Central memory CD8-positive, alpha-beta T cell (primary cell): ENCODE measurements at regions not wholly inside any gene's neighbourhood (a gene's known extent, or its start where the extent isn't known, plus 50 kb on each side); places are given as distances from the start of the nearest gene placed in this dataset.

Experiments
- ATAC-seq: fragments of 150-1000 bp; cut with Tn5 transposase; replicated peaks from 2 replicates; pipeline ENCODE4 v1.10.0; 2022; ENCODE audit warnings: mild to moderate bottlenecking, moderate FRiP score, moderate number of reproducible peaks; ENCODE audit not compliant: poor library complexity, severe bottlenecking; ENCODE audit errors: extremely low read depth
- DNase-seq, 2 donors: peaks; one replicate each; pipeline ENCODE4 v3.0.0; 2021; ENCODE audit warnings: low spot score in 2 of 2
- H3K27ac Mint-ChIP-seq: one replicate; pipeline ENCODE4 v1.8.0; 2022; ENCODE audit warnings: low read depth, mild to moderate bottlenecking, moderate library complexity, mixed read lengths
- H3K27me3 Mint-ChIP-seq: one replicate; pipeline ENCODE4 v1.8.0; 2022; ENCODE audit warnings: mixed read lengths
- H3K36me3 Mint-ChIP-seq: one replicate; pipeline ENCODE4 v1.8.0; 2022; ENCODE audit warnings: mild to moderate bottlenecking, moderate library complexity, mixed read lengths; ENCODE audit not compliant: insufficient read depth
- H3K4me1 Mint-ChIP-seq: one replicate; pipeline ENCODE4 v1.8.0; 2022; ENCODE audit warnings: mixed read lengths
- H3K4me3 Mint-ChIP-seq: one replicate; pipeline ENCODE4 v1.8.0; 2022; ENCODE audit warnings: mild to moderate bottlenecking, moderate library complexity, mixed read lengths
- H3K9me3 Mint-ChIP-seq: one replicate; pipeline ENCODE4 v1.8.0; 2022; ENCODE audit warnings: mixed read lengths

GRCh38 chr13:108360139-108360538, 90.6 kb downstream of the TNFSF13B start:
- DNase-seq (no peak), ATAC-seq (no peak)
- H3K4me3 Mint-ChIP-seq: no peak overlapping the region
- no peaks in the 10 kb centered on the region for H3K36me3 Mint-ChIP-seq
- H3K27ac Mint-ChIP-seq: no peak overlapping the region
- peaks cover under 1% of the 10 kb centered on the region for H3K9me3 Mint-ChIP-seq
- peaks cover 8% of the 10 kb centered on the region for H3K27me3 Mint-ChIP-seq
- H3K4me1 Mint-ChIP-seq: no peaks in the 10 kb centered on the region

GRCh38 chr13:108361769-108362168, 92.3 kb downstream of the TNFSF13B start:
- Mint-ChIP-seq H3K27ac (no peak overlapping the region), H3K27me3 (peaks cover 10% of the 10 kb centered on the region), H3K9me3 (no peaks in the 10 kb centered on the region), H3K4me1 (no peaks in the 10 kb centered on the region), H3K36me3 (no peaks in the 10 kb centered on the region), H3K4me3 (no peak overlapping the region)
- no peak for DNase-seq
- ATAC-seq: no peak

GRCh38 chr13:108363666-108364065, 94.1 kb downstream of the TNFSF13B start:
- Mint-ChIP-seq H3K4me3 (no peak overlapping the region), H3K9me3 (peaks cover 3% of the 10 kb centered on the region), H3K27ac (no peak overlapping the region), H3K27me3 (peaks cover 10% of the 10 kb centered on the region), H3K36me3 (no peaks in the 10 kb centered on the region), H3K4me1 (no peaks in the 10 kb centered on the region)
- DNase-seq (no peak), ATAC-seq (no peak)

GRCh38 chr13:108365255-108365654, 95.7 kb downstream of the TNFSF13B start:
- DNase-seq: no peak
- Mint-ChIP-seq H3K27me3 (peaks cover 10% of the 10 kb centered on the region), H3K4me1 (no peaks in the 10 kb centered on the region), H3K27ac (no peak overlapping the region), H3K4me3 (no peak overlapping the region), H3K9me3 (peaks cover 9% of the 10 kb centered on the region), H3K36me3 (no peaks in the 10 kb centered on the region)
- no peak for ATAC-seq

GRCh38 chr13:108368250-108368905, 98.9 kb downstream of the TNFSF13B start:
- Mint-ChIP-seq H3K36me3 (no peaks in the 10 kb centered on the region), H3K4me1 (no peaks in the 10 kb centered on the region), H3K9me3 (peaks cover 17% of the 10 kb centered on the region), H3K4me3 (no peak overlapping the region), H3K27me3 (peaks cover 10% of the 10 kb centered on the region), H3K27ac (no peak overlapping the region)
- no peak for ATAC-seq
- DNase-seq: no peak

GRCh38 chr13:108369412-108369811, 99.9 kb downstream of the TNFSF13B start:
- Mint-ChIP-seq H3K4me1 (no peaks in the 10 kb centered on the region), H3K9me3 (peaks cover 17% of the 10 kb centered on the region), H3K36me3 (no peaks in the 10 kb centered on the region), H3K27me3 (peaks cover 9% of the 10 kb centered on the region), H3K27ac (no peak overlapping the region), H3K4me3 (no peak overlapping the region)
- no peak for ATAC-seq
- DNase-seq: no peak

- H3K27me3 Mint-ChIP-seq: no peaks in the 10 kb centered on the region
- H3K27ac Mint-ChIP-seq: no peak overlapping the region
- ATAC-seq: no peak
- no peaks in the 10 kb centered on the region for H3K36me3 Mint-ChIP-seq
- DNase-seq: no peak
- H3K4me1 Mint-ChIP-seq: no peaks in the 10 kb centered on the region
- no peak overlapping the region for H3K4me3 Mint-ChIP-seq
- peaks cover 10% of the 10 kb centered on the region for H3K9me3 Mint-ChIP-seq
Measured at GRCh38 chr13:108375034-108375433, 105.5 kb downstream of the TNFSF13B start.

- no peaks in the 10 kb centered on the region for H3K27me3 Mint-ChIP-seq
- no peaks in the 10 kb centered on the region for H3K36me3 Mint-ChIP-seq
- H3K9me3 Mint-ChIP-seq: peaks cover 7% of the 10 kb centered on the region
- ATAC-seq: no peak
- no peak overlapping the region for H3K27ac Mint-ChIP-seq
- no peaks in the 10 kb centered on the region for H3K4me1 Mint-ChIP-seq
- DNase-seq: no peak
- no peak overlapping the region for H3K4me3 Mint-ChIP-seq
Measured at GRCh38 chr13:108375772-108376171, 106.3 kb downstream of the TNFSF13B start.

GRCh38 chr13:108376308-108376707, 106.8 kb downstream of the TNFSF13B start:
- Mint-ChIP-seq H3K36me3 (no peaks in the 10 kb centered on the region), H3K4me1 (no peaks in the 10 kb centered on the region), H3K9me3 (peaks cover 6% of the 10 kb centered on the region), H3K27ac (no peak overlapping the region), H3K4me3 (no peak overlapping the region), H3K27me3 (no peaks in the 10 kb centered on the region)
- ATAC-seq: no peak
- no peak for DNase-seq

- Mint-ChIP-seq H3K27me3 (no peaks in the 10 kb centered on the region), H3K36me3 (no peaks in the 10 kb centered on the region), H3K4me1 (no peaks in the 10 kb centered on the region), H3K27ac (no peak overlapping the region), H3K4me3 (no peak overlapping the region), H3K9me3 (peaks cover 6% of the 10 kb centered on the region)
- DNase-seq: no peak
- no peak for ATAC-seq
Measured at GRCh38 chr13:108377646-108378206, 108.2 kb downstream of the TNFSF13B start.

- H3K36me3 Mint-ChIP-seq: no peaks in the 10 kb centered on the region
- DNase-seq (no peak), ATAC-seq (no peak)
- H3K27me3 Mint-ChIP-seq: no peaks in the 10 kb centered on the region
- H3K9me3 Mint-ChIP-seq: peaks cover 6% of the 10 kb centered on the region
- H3K4me1 Mint-ChIP-seq: no peaks in the 10 kb centered on the region
- no peak overlapping the region for H3K4me3 Mint-ChIP-seq
- no peak overlapping the region for H3K27ac Mint-ChIP-seq
Measured at GRCh38 chr13:108383667-108384066, 114.1 kb downstream of the TNFSF13B start.

GRCh38 chr13:108387156-108387555, 117.6 kb downstream of the TNFSF13B start:
- no peak overlapping the region for H3K27ac Mint-ChIP-seq
- ATAC-seq (no peak), DNase-seq (no peak)
- no peaks in the 10 kb centered on the region for H3K36me3 Mint-ChIP-seq
- no peaks in the 10 kb centered on the region for H3K27me3 Mint-ChIP-seq
- H3K4me3 Mint-ChIP-seq: no peak overlapping the region
- no peaks in the 10 kb centered on the region for H3K9me3 Mint-ChIP-seq
- H3K4me1 Mint-ChIP-seq: no peaks in the 10 kb centered on the region

- H3K9me3 Mint-ChIP-seq: no peaks in the 10 kb centered on the region
- no peak overlapping the region for H3K27ac Mint-ChIP-seq
- no peaks in the 10 kb centered on the region for H3K4me1 Mint-ChIP-seq
- ATAC-seq (no peak), DNase-seq (no peak)
- no peaks in the 10 kb centered on the region for H3K36me3 Mint-ChIP-seq
- H3K27me3 Mint-ChIP-seq: no peaks in the 10 kb centered on the region
- H3K4me3 Mint-ChIP-seq: no peak overlapping the region
Measured at GRCh38 chr13:108402850-108403249, 133.3 kb downstream of the TNFSF13B start.
